ENCODE measurements at regions not wholly inside any gene's neighbourhood (a gene's known extent, or its start where the extent isn't known, plus 50 kb on each side); places are given as distances from the start of the nearest gene placed in this dataset.

DNA sequence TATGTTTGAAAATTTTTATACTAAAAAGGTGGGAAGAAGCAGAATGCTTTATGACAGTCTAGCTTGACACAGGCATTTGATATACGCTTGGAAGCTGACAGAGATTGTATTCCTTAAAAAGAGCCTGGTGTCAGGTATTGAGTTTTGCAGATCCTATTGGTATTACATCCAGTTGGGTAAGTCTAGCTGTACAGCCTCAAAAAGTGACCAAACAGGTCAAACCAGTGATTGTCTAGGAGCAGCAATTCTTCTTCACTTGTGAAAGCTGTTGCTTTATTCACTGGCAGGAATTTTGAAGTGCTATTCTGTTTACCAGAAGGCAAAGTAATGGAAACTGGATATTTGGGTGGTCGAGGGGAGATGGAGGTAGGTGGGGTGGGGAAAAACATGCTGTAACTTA is 77.5 kb downstream of the UCHL1 start:
- WGBS, 2 donors: 35 to 50% methylated on average over 2 of the region's 2 CpGs
- Histone ChIP-seq H3K4me3 (no peak overlapping the region), H3K36me3 (no peaks in the 10 kb centered on the region), H3K27ac (no peak overlapping the region), H3K27me3 (no peaks in the 10 kb centered on the region), H3K4me1 (peaks cover 0 to 16% (median 0%) of the 10 kb centered on the region in 3 donors), H3K9me3 (no peaks in the 10 kb centered on the region)
- DNase-seq: no peak
- intact Hi-C loops (cut with DNase I): no loop called here
- TF ChIP-seq, protein P1, sequence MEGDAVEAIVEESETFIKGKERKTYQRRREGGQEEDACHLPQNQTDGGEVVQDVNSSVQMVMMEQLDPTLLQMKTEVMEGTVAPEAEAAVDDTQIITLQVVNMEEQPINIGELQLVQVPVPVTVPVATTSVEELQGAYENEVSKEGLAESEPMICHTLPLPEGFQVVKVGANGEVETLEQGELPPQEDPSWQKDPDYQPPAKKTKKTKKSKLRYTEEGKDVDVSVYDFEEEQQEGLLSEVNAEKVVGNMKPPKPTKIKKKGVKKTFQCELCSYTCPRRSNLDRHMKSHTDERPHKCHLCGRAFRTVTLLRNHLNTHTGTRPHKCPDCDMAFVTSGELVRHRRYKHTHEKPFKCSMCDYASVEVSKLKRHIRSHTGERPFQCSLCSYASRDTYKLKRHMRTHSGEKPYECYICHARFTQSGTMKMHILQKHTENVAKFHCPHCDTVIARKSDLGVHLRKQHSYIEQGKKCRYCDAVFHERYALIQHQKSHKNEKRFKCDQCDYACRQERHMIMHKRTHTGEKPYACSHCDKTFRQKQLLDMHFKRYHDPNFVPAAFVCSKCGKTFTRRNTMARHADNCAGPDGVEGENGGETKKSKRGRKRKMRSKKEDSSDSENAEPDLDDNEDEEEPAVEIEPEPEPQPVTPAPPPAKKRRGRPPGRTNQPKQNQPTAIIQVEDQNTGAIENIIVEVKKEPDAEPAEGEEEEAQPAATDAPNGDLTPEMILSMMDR (IDR thresholded peaks at IDR 0.05): peak in 1 of 6 experiments; percentile 5
- no peak for TF ChIP-seq POLR2A (IDR thresholded peaks at IDR 0.05)

- Histone ChIP-seq H3K27ac (no peak overlapping the region), H3K4me1 (no peaks in the 10 kb centered on the region), H3K4me3 (no peak overlapping the region), H3K9me3 (no peaks in the 10 kb centered on the region), H3K36me3 (no peaks in the 10 kb centered on the region), H3K27me3 (no peaks in the 10 kb centered on the region)
- no peak for TF ChIP-seq POLR2A (IDR thresholded peaks at IDR 0.05)
- TF ChIP-seq, protein P1 (IDR thresholded peaks at IDR 0.05): no peak
- DNase-seq: no peak
- 67 to 76% methylated on average over 10 of the region's 10 CpGs for WGBS, 2 donors
- intact Hi-C loops (cut with DNase I): no loop called here
These were observed 83.4 kb downstream of the UCHL1 start for GRCh38 chr4:41339812-41340809.

DNA sequence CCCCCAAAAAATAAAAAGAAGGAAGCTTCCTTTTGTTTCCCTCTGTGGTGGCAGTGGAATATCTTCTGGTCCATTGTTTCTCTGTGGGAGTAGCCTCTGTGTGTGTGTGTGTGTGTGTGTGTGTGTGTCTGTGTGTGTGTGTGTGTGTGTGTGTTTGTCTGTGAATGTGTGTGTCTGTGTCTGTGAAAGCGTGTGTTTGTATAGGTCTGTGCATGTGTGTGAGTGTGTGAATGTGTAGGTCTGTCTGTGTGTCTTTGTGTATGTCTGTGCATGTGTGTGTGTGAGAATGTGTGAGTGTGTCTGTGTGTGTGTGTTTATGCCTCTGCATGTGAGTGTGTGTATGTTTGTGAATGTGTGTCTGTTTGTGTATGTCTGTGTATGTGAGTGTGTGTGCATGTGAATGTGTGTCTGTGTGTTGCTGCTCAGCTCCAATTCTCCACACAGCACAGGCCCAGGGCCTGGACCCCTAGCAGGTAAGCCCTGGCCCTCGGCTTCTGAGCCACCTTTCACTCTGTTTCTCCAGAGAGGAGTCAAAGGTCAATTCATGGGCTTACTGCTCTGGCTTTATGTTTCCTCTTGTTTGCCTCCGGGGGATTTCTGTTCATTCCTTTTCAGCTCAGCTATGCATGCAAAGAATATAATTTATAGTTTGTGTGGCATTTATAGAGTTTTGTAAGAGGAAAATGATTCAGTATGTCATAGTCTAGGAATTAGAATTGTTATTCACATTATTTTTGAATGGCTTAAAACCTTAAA is 89.8 kb downstream of the UCHL1 start:
- TF ChIP-seq, protein P1 (IDR thresholded peaks at IDR 0.05): no peak
- no peak for TF ChIP-seq POLR2A (IDR thresholded peaks at IDR 0.05)
- Histone ChIP-seq H3K27ac (no peak overlapping the region), H3K4me1 (peaks cover 0 to 4% (median 0%) of the 10 kb centered on the region in 3 donors), H3K36me3 (no peaks in the 10 kb centered on the region), H3K9me3 (no peaks in the 10 kb centered on the region), H3K27me3 (no peaks in the 10 kb centered on the region), H3K4me3 (no peak overlapping the region)
- WGBS, 2 donors: 47 to 54% methylated on average over 2 to 3 of the region's 3 CpGs
- DNase-seq: no peak
- intact Hi-C loops (cut with DNase I): no loop called here

DNA sequence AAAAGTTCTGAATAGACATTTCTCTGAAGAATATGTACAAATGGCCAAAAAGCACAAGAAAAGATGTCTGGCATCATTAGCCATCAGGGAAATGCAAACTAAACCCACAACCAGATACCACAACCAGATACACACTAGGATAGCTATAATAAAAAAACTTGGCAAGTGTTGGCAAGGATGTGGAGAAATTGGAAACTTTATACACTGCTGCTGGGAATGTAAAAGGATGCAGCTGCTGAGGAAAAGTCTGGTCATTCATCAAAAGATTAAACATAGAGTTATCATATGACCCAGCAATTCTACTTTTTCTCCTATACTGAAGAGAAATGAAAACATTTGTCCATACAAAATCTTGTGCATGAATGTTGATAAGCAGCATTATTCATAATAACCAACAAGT is 92.3 kb downstream of the UCHL1 start:
- Histone ChIP-seq H3K27me3 (no peaks in the 10 kb centered on the region), H3K27ac (no peak overlapping the region), H3K36me3 (no peaks in the 10 kb centered on the region), H3K4me1 (peaks cover 0 to 4% (median 0%) of the 10 kb centered on the region in 3 donors), H3K9me3 (peaks cover 0 to 2% (median 0%) of the 10 kb centered on the region in 3 donors), H3K4me3 (no peak overlapping the region)
- intact Hi-C loops (cut with DNase I): no loop called here
- DNase-seq: no peak
- TF ChIP-seq, protein P1 (IDR thresholded peaks at IDR 0.05): no peak
- no peak for TF ChIP-seq POLR2A (IDR thresholded peaks at IDR 0.05)

Measured in esophagus squamous epithelium (tissue), 5 donors.